ENCODE measurements at regions not wholly inside any gene's neighbourhood (a gene's known extent, or its start where the extent isn't known, plus 50 kb on each side); places are given as distances from the start of the nearest gene placed in this dataset.
"Not testable (repeated sequence)": the region's sequence is repeated elsewhere in the genome, so short reads cannot be mapped to it uniquely, and the experiment has no call there.

GRCh38 chr7:127530148-127530547 lies 55.2 kb downstream of the GCC1 start:
- DNase-seq (ENCODE audit: low read depth in 2 of 2): no peak

- DNase-seq (ENCODE audit: low read depth in 2 of 2): no peak
These were observed 57.8 kb downstream of the GCC1 start for GRCh38 chr7:127527561-127527960.

- no peak for DNase-seq (ENCODE audit: low read depth in 2 of 2)
These were observed 59.4 kb downstream of the GCC1 start for GRCh38 chr7:127525866-127526480.

- no peak for DNase-seq (ENCODE audit: low read depth in 2 of 2)
These were observed 69.1 kb downstream of the GCC1 start for GRCh38 chr7:127516320-127516719.

- no peak for DNase-seq (ENCODE audit: low read depth in 2 of 2)
These were observed 70.9 kb downstream of the GCC1 start for GRCh38 chr7:127514499-127514898.

GRCh38 chr7:127513311-127513710 lies 72.1 kb downstream of the GCC1 start:
- no peak for DNase-seq (ENCODE audit: low read depth in 2 of 2)

- no peak for DNase-seq (ENCODE audit: low read depth in 2 of 2)
These were observed 72.7 kb downstream of the GCC1 start for GRCh38 chr7:127512663-127513062.

GRCh38 chr7:127504715-127505114 lies 80.7 kb downstream of the GCC1 start:
- no peak for DNase-seq (ENCODE audit: low read depth in 2 of 2)

GRCh38 chr7:127501817-127502216 lies 83.6 kb downstream of the GCC1 start:
- DNase-seq (ENCODE audit: low read depth in 2 of 2): no peak

GRCh38 chr7:127487381-127487780 lies 94.9 kb upstream of the ZNF800 start:
- no peak for DNase-seq (ENCODE audit: low read depth in 2 of 2)

- no peak for DNase-seq (ENCODE audit: low read depth in 2 of 2)
These were observed 94.1 kb upstream of the ZNF800 start for GRCh38 chr7:127486654-127487053.

GRCh38 chr7:127485482-127485881 lies 93.0 kb upstream of the ZNF800 start:
- no peak for DNase-seq (ENCODE audit: low read depth in 2 of 2)

- DNase-seq (ENCODE audit: low read depth in 2 of 2): no peak
These were observed 92.4 kb upstream of the ZNF800 start for GRCh38 chr7:127484954-127485353.

GRCh38 chr7:127478461-127478860 lies 86.0 kb upstream of the ZNF800 start:
- DNase-seq (ENCODE audit: low read depth in 2 of 2): no peak

GRCh38 chr7:127478024-127478355 lies 85.5 kb upstream of the ZNF800 start:
- no peak for DNase-seq (ENCODE audit: low read depth in 2 of 2)

- no peak for DNase-seq (ENCODE audit: low read depth in 2 of 2)
These were observed 85.0 kb upstream of the ZNF800 start for GRCh38 chr7:127477295-127478023.

GRCh38 chr7:127476618-127477017 lies 84.1 kb upstream of the ZNF800 start:
- no peak for DNase-seq (ENCODE audit: low read depth in 2 of 2)

GRCh38 chr7:127474457-127474856 lies 81.9 kb upstream of the ZNF800 start:
- DNase-seq (ENCODE audit: low read depth in 2 of 2): no peak

- no peak for DNase-seq (ENCODE audit: low read depth in 2 of 2)
These were observed 80.9 kb upstream of the ZNF800 start for GRCh38 chr7:127473409-127473808.

GRCh38 chr7:127460077-127460476 lies 67.6 kb upstream of the ZNF800 start:
- DNase-seq (ENCODE audit: low read depth in 2 of 2): no peak

GRCh38 chr7:127451258-127451657 lies 58.8 kb upstream of the ZNF800 start:
- not testable (repeated sequence) for DNase-seq (ENCODE audit: low read depth in 2 of 2)

- no peak for DNase-seq (ENCODE audit: low read depth in 2 of 2)
These were observed 56.1 kb upstream of the ZNF800 start for GRCh38 chr7:127448566-127448965.

GRCh38 chr7:127447326-127447945 lies 54.9 kb upstream of the ZNF800 start:
- DNase-seq (ENCODE audit: low read depth in 2 of 2): peak; percentile 23 to 33
